Ammon's horn (tissue), 1 donor: ENCODE measurements at regions not wholly inside any gene's neighbourhood (a gene's known extent, or its start where the extent isn't known, plus 50 kb on each side); places are given as distances from the start of the nearest gene placed in this dataset.

Source experiments
- DNase-seq: peaks from one replicate; pipeline ENCODE4 v3.0.0-alpha.2; 2016; ENCODE audit warnings: low spot score

GRCh38 chr6:82072121-82072521 lies 175.4 kb downstream of the IBTK start:
- DNase-seq, result no peak

GRCh38 chr6:82068721-82069120 lies 178.8 kb downstream of the IBTK start:
- DNase-seq, result no peak

- DNase-seq, result peak; percentile 56
Observed at GRCh38 chr6:82066991-82067411, 180.5 kb downstream of the IBTK start.

- DNase-seq, result no peak
Observed at GRCh38 chr6:82066196-82066595, 181.3 kb downstream of the IBTK start.

GRCh38 chr6:82063574-82063973 lies 184.0 kb downstream of the IBTK start:
- DNase-seq, result no peak

GRCh38 chr6:82062219-82062618 lies 185.3 kb downstream of the IBTK start:
- no peak for DNase-seq

GRCh38 chr6:82057846-82058554 lies 189.5 kb downstream of the IBTK start:
- DNase-seq, result peak; percentile 49

GRCh38 chr6:82056567-82056966 lies 191.0 kb downstream of the IBTK start:
- no peak for DNase-seq

GRCh38 chr6:82045965-82046756 lies 201.4 kb downstream of the IBTK start:
- DNase-seq, result no peak

- peak; percentile 74 for DNase-seq
Observed at GRCh38 chr6:82040405-82041221, 206.9 kb downstream of the IBTK start.

GRCh38 chr6:82038631-82039030 lies 208.9 kb downstream of the IBTK start:
- no peak for DNase-seq

GRCh38 chr6:82035526-82035925 lies 212.0 kb downstream of the IBTK start:
- no peak for DNase-seq

GRCh38 chr6:82033631-82034211 lies 213.8 kb downstream of the IBTK start:
- no peak for DNase-seq

- no peak for DNase-seq
Observed at GRCh38 chr6:82032444-82032843, 215.1 kb downstream of the IBTK start.

GRCh38 chr6:82030761-82031503 lies 216.6 kb downstream of the IBTK start:
- DNase-seq, result peak; percentile 32

- DNase-seq, result no peak
Observed at GRCh38 chr6:82030301-82030700, 217.2 kb downstream of the IBTK start.

- DNase-seq, result no peak
Observed at GRCh38 chr6:82025271-82025670, 222.3 kb downstream of the IBTK start.

- DNase-seq, result no peak
Observed at GRCh38 chr6:82022614-82023129, 224.9 kb downstream of the IBTK start.

- no peak for DNase-seq
Observed at GRCh38 chr6:82017773-82018172, 229.8 kb downstream of the IBTK start.

- no peak for DNase-seq
Observed at GRCh38 chr6:82017288-82017687, 230.3 kb downstream of the IBTK start.

GRCh38 chr6:82015526-82015925 lies 232.0 kb downstream of the IBTK start:
- no peak for DNase-seq
